Thymus (tissue), 11 donors: ENCODE measurements at regions not wholly inside any gene's neighbourhood (a gene's known extent, or its start where the extent isn't known, plus 50 kb on each side); places are given as distances from the start of the nearest gene placed in this dataset.
"Not testable (repeated sequence)": the region's sequence is repeated elsewhere in the genome, so short reads cannot be mapped to it uniquely, and the experiment has no call there.

ENCODE experiments used
- DNase-seq, 9 donors: peaks; one replicate each; pipeline ENCODE4 v3.0.0-alpha.2; 2013; ENCODE audit warnings: low spot score in 9 of 9, low read depth in 6 of 9, missing footprints in 1 of 9
- H3K27ac ChIP-seq, 2 donors: one replicate each; pipeline ENCODE4 v1.5.1; 2013; ENCODE audit warnings: control low read depth in 1 of 2, low read depth in 1 of 2, low read length in 1 of 2, mild to moderate bottlenecking in 1 of 2, moderate library complexity in 1 of 2
- H3K27me3 ChIP-seq, 2 donors: one replicate each; pipeline ENCODE4 v1.5.1; 2013; ENCODE audit warnings: low read length in 1 of 2; ENCODE audit not compliant: control insufficient read depth in 2 of 2, insufficient read depth in 1 of 2
- H3K36me3 ChIP-seq, 2 donors: one replicate each; pipeline ENCODE4 v1.5.1; 2013; ENCODE audit warnings: low read length in 1 of 2, mild to moderate bottlenecking in 1 of 2, moderate library complexity in 1 of 2; ENCODE audit not compliant: control insufficient read depth in 2 of 2, insufficient read depth in 2 of 2
- H3K4me1 ChIP-seq, 2 donors: one replicate each; pipeline ENCODE4 v1.5.1; 2013; ENCODE audit warnings: low read length in 2 of 2; ENCODE audit not compliant: control insufficient read depth in 2 of 2, insufficient read depth in 2 of 2
- H3K4me3 ChIP-seq, 2 donors: one replicate each; pipeline ENCODE4 v1.5.1; 2013; ENCODE audit warnings: low read length in 2 of 2, control low read depth in 1 of 2, mild to moderate bottlenecking in 1 of 2
- H3K9me3 ChIP-seq, 2 donors: one replicate each; pipeline ENCODE4 v1.5.1; 2013; ENCODE audit warnings: low read length in 1 of 2, mild to moderate bottlenecking in 1 of 2; ENCODE audit not compliant: control insufficient read depth in 2 of 2, insufficient read depth in 1 of 2
- WGBS: extraction: QIAGEN DNeasy Blood & Tissue Kit; methylation state at CpG from one replicate; pipeline ENCODE4 v1.1.7; 2013; 5-methylcytosine and 5-hydroxymethylcytosine counted together
- donor health status: healthy.

GRCh38 chr6:166848979-166849748 lies 107.2 kb downstream of the RNASET2 start:
- no peaks in the 10 kb centered on the region for H3K27me3 ChIP-seq
- no peak overlapping the region for H3K27ac ChIP-seq
- H3K9me3 ChIP-seq, result no peaks in the 10 kb centered on the region
- H3K4me3 ChIP-seq, result no peak overlapping the region
- WGBS, result 98% methylated on average over 20 of the region's 20 CpGs
- H3K36me3 ChIP-seq, result no peaks in the 10 kb centered on the region
- no peaks in the 10 kb centered on the region for H3K4me1 ChIP-seq
- no peak for DNase-seq

DNA sequence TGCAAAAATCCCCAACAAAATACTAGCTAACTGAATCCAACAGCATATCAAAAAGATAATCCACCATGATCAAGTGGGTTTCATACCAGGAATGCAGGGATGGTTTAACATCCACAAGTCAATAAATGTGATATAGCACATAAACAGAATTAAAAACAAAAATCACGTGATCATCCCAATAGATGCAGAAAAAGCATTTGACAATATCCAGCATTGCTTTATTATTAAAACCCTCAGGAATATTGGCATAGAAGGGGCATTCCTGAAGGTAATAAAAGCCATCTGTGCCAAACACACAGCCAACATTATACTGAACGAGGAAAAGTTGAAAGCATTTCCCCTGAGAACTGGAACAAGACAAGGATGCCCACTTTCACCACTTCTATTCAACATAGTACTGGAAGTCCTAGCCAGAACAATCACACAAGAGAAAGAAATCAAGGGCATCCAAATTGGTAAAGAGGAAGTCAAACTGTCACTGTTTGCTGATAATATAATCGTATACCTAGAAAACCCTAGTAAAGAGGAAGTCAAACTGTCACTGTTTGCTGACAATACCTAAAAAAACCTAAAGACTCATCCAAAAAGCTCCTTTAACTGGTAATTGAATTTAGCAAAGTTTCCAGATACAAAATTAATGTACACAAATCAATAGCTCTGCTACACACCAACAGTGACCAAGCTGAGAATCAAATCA lies 109.8 kb downstream of the RNASET2 start:
- not testable (repeated sequence) for H3K27me3 ChIP-seq, H3K27ac ChIP-seq, DNase-seq, H3K36me3 ChIP-seq, H3K4me1 ChIP-seq, H3K9me3 ChIP-seq, H3K4me3 ChIP-seq
- 40% methylated on average over 3 of the region's 3 CpGs for WGBS

- Histone ChIP-seq H3K36me3 (no peaks in the 10 kb centered on the region), H3K9me3 (no peaks in the 10 kb centered on the region), H3K4me1 (no peaks in the 10 kb centered on the region), H3K27ac (no peak overlapping the region), H3K4me3 (no peak overlapping the region), H3K27me3 (no peaks in the 10 kb centered on the region)
- DNase-seq, result no peak
- 97% methylated on average over 10 of the region's 10 CpGs for WGBS
Observed at GRCh38 chr6:166842607-166843006, 113.7 kb downstream of the RNASET2 start.

- Histone ChIP-seq H3K27me3 (no peaks in the 10 kb centered on the region), H3K4me1 (no peaks in the 10 kb centered on the region), H3K4me3 (no peak overlapping the region), H3K9me3 (no peaks in the 10 kb centered on the region), H3K27ac (no peak overlapping the region), H3K36me3 (no peaks in the 10 kb centered on the region)
- 77% methylated on average over 7 of the region's 7 CpGs for whole genome bisulfite sequencing
- DNase-seq, result peak in 7 of 9 donors; percentile 16 to 70 (median 38)
Observed at GRCh38 chr6:166841216-166841615, 115.1 kb downstream of the RNASET2 start.

GRCh38 chr6:166839569-166839968 lies 116.8 kb downstream of the RNASET2 start:
- H3K27ac ChIP-seq, result no peak overlapping the region
- no peaks in the 10 kb centered on the region for H3K4me1 ChIP-seq
- 95% methylated on average over 3 of the region's 3 CpGs for WGBS
- no peaks in the 10 kb centered on the region for H3K27me3 ChIP-seq
- H3K4me3 ChIP-seq, result no peak overlapping the region
- H3K9me3 ChIP-seq, result no peaks in the 10 kb centered on the region
- no peaks in the 10 kb centered on the region for H3K36me3 ChIP-seq
- no peak for DNase-seq

DNA sequence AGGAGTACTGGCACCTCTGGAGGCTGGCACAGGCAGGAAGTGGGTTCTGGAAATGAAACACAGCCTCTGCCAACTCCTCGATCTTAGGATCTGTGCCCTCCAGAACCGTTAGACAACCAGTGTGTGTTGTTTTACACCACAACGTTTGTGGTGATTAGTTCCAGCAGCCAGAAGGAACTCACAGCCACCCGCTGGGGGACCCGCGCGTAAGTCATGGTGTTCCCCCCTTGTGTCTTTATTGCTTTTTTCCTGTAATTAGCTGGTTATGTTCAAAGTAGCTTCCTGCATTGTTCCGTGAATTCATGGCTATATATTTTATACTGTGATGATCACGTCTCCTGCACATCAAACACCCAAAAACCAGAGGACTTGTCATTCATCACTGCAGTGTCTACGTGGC lies 117.4 kb downstream of the RNASET2 start:
- Histone ChIP-seq H3K9me3 (no peaks in the 10 kb centered on the region), H3K27me3 (no peaks in the 10 kb centered on the region), H3K4me1 (no peaks in the 10 kb centered on the region), H3K36me3 (no peaks in the 10 kb centered on the region), H3K4me3 (no peak overlapping the region), H3K27ac (no peak overlapping the region)
- DNase-seq, result no peak
- WGBS, result 87% methylated on average over 10 of the region's 10 CpGs

GRCh38 chr6:166836785-166837718 lies 119.3 kb downstream of the RNASET2 start:
- WGBS, result 93% methylated on average over 33 of the region's 33 CpGs
- no peak for DNase-seq

GRCh38 chr6:166834049-166834448 lies 122.3 kb downstream of the RNASET2 start:
- H3K27me3 ChIP-seq, result no peaks in the 10 kb centered on the region
- H3K9me3 ChIP-seq, result no peaks in the 10 kb centered on the region
- H3K36me3 ChIP-seq, result no peaks in the 10 kb centered on the region
- WGBS, result 94% methylated on average over 4 of the region's 4 CpGs
- no peak overlapping the region for H3K4me3 ChIP-seq
- H3K4me1 ChIP-seq, result peaks cover 0 to 3% of the 10 kb centered on the region in 2 donors
- no peak overlapping the region for H3K27ac ChIP-seq
- DNase-seq, result no peak

More at GRCh38 chr6:166836785-166837718, 119.3 kb downstream of the RNASET2 start:
- no peaks in the 10 kb centered on the region for H3K9me3 ChIP-seq
- H3K27me3 ChIP-seq, result no peaks in the 10 kb centered on the region
- H3K4me1 ChIP-seq, result no peaks in the 10 kb centered on the region
- H3K36me3 ChIP-seq, result no peaks in the 10 kb centered on the region
- no peak overlapping the region for H3K27ac ChIP-seq
- H3K4me3 ChIP-seq, result no peak overlapping the region
